Body of pancreas (tissue), 4 donors: ENCODE measurements at regions not wholly inside any gene's neighbourhood (a gene's known extent, or its start where the extent isn't known, plus 50 kb on each side); places are given as distances from the start of the nearest gene placed in this dataset.

ENCODE experiments used
- POLR2A ChIP-seq, 3 donors: fragments of 450-650 bp; IDR thresholded peaks; one replicate each; pipeline ENCODE4 v1.6.1; 2016; ENCODE audit warnings: antibody characterized with exemption in 3 of 3, mild to moderate bottlenecking in 2 of 3
- TF ChIP-seq, protein P1 (sequence below), 7 experiments: fragments of 450-650 bp in 4 of 7; fragments of 200-600 bp in 3 of 7; sonication (generic) in 3 of 7; IDR thresholded peaks; one replicate each; pipeline ENCODE4 v1.5.1; 2016 to 2019; ENCODE audit warnings: antibody characterized with exemption in 7 of 7

DNA sequence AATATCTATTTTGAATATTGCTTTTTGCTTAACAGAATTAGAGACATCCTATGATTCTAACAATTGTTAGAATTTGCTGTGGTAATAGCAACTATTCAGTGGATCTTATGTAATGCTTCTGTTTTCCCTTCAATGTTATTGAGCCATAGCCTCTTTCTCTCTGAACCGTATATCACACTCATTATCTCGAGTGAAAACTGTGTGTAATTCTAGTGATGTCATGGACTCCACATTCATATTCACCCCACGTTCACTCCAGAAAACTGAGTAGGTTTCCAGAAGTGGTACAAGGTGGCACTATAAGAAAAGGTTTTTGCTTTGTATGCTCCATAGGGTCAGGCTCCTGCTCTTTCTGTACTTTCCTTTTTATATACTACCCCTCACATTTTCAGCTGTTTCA, 534.3 kb upstream of the PABPC4L start:
- no peak for TF ChIP-seq POLR2A (IDR thresholded peaks at IDR 0.05)
- TF ChIP-seq, protein P1, sequence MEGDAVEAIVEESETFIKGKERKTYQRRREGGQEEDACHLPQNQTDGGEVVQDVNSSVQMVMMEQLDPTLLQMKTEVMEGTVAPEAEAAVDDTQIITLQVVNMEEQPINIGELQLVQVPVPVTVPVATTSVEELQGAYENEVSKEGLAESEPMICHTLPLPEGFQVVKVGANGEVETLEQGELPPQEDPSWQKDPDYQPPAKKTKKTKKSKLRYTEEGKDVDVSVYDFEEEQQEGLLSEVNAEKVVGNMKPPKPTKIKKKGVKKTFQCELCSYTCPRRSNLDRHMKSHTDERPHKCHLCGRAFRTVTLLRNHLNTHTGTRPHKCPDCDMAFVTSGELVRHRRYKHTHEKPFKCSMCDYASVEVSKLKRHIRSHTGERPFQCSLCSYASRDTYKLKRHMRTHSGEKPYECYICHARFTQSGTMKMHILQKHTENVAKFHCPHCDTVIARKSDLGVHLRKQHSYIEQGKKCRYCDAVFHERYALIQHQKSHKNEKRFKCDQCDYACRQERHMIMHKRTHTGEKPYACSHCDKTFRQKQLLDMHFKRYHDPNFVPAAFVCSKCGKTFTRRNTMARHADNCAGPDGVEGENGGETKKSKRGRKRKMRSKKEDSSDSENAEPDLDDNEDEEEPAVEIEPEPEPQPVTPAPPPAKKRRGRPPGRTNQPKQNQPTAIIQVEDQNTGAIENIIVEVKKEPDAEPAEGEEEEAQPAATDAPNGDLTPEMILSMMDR (IDR thresholded peaks at IDR 0.05) = no peak
